ENCODE measurements at regions not wholly inside any gene's neighbourhood (a gene's known extent, or its start where the extent isn't known, plus 50 kb on each side); places are given as distances from the start of the nearest gene placed in this dataset.

DNA sequence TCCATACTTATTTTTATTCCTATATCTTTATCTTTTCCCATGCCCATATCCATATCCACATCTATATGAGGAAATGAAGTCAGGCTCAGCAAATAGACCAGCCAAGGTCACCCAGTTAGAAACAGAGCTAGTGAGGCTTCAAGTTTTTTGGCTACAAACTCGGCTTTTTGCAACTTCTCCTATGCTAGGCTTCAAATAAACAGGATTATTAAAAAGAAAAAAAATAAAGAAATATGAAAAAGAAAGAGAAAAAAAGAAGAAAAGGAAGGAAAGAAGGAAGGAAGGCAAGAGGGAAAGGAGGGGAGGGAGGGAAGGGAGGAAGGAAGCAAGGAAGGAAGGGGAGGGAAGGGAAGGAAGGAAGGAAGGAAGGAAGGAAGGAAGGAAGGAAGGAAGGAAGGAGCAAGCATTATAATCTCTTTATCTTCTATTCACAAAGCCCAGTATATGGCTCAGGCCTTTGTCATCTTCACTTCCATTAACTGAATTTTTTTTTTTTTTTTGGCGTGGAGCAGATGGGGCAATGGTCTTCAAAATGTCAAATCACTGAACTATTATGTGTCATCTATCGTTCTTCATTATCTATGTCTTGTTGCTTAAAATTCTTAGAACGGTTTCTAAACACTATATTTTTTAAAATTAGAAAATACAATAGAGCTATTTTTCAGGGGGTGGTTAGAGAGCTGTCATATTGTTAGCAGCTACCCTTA, 418.2 kb downstream of the VRK1 start:
- TF ChIP-seq, protein P1, sequence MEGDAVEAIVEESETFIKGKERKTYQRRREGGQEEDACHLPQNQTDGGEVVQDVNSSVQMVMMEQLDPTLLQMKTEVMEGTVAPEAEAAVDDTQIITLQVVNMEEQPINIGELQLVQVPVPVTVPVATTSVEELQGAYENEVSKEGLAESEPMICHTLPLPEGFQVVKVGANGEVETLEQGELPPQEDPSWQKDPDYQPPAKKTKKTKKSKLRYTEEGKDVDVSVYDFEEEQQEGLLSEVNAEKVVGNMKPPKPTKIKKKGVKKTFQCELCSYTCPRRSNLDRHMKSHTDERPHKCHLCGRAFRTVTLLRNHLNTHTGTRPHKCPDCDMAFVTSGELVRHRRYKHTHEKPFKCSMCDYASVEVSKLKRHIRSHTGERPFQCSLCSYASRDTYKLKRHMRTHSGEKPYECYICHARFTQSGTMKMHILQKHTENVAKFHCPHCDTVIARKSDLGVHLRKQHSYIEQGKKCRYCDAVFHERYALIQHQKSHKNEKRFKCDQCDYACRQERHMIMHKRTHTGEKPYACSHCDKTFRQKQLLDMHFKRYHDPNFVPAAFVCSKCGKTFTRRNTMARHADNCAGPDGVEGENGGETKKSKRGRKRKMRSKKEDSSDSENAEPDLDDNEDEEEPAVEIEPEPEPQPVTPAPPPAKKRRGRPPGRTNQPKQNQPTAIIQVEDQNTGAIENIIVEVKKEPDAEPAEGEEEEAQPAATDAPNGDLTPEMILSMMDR (IDR thresholded peaks at IDR 0.05), result no peak
- TF ChIP-seq ZFX (IDR thresholded peaks at IDR 0.05; ENCODE audit: borderline replicate concordance), result no peak
